Upper lobe of left lung (tissue), 6 donors: ENCODE measurements at regions not wholly inside any gene's neighbourhood (a gene's known extent, or its start where the extent isn't known, plus 50 kb on each side); places are given as distances from the start of the nearest gene placed in this dataset.

Experiments
- ATAC-seq, 2 donors: fragments of 200-7000 bp; cut with Tn5 transposase; one replicate each; pipeline ENCODE4 v1.9.1; 2022; ENCODE audit warnings: mild to moderate bottlenecking in 2 of 2, moderate library complexity in 2 of 2; ENCODE audit not compliant: low FRiP score in 2 of 2
- DNase-seq, 2 donors: peaks; one replicate each; pipeline ENCODE4 v3.0.0-alpha.2; 2019 to 2020
- H3K27ac ChIP-seq, 4 donors: fragments of 200-600 bp; sonication (generic); one replicate each; pipeline ENCODE4 v1.5.1; 2016 to 2019
- H3K27me3 ChIP-seq, 4 donors: fragments of 200-600 bp; sonication (generic); one replicate each; pipeline ENCODE4 v1.5.1; 2017 to 2019
- H3K36me3 ChIP-seq, 4 donors: fragments of 200-600 bp; sonication (generic); one replicate each; pipeline ENCODE4 v1.5.1; 2016 to 2019
- H3K4me1 ChIP-seq, 4 donors: fragments of 200-600 bp; sonication (generic); one replicate each; pipeline ENCODE4 v1.5.1; 2018 to 2019
- H3K4me3 ChIP-seq, 4 donors: fragments of 200-600 bp; sonication (generic); one replicate each; pipeline ENCODE4 v1.5.1; 2017 to 2019; ENCODE audit warnings: mild to moderate bottlenecking in 2 of 4, moderate library complexity in 1 of 4
- H3K9me3 ChIP-seq, 4 donors: fragments of 200-600 bp; sonication (generic); one replicate each; pipeline ENCODE4 v1.5.1; 2018 to 2019
- CTCF ChIP-seq, 6 experiments: fragments of 450-650 bp in 4 of 6; fragments of 200-600 bp in 2 of 6; sonication (generic) in 2 of 6; IDR thresholded peaks; one replicate each; pipeline ENCODE4 v1.5.1; 2016 to 2019; ENCODE audit warnings: antibody characterized with exemption in 6 of 6
- EP300 ChIP-seq, 4 donors: sonication (generic); formaldehyde crosslinking; IDR thresholded peaks; one replicate each; pipeline ENCODE4 v1.5.1; 2017; ENCODE audit warnings: antibody characterized with exemption in 4 of 4, control low read depth in 2 of 4
- POLR2A ChIP-seq, 4 donors: fragments of 450-650 bp; IDR thresholded peaks; one replicate each; pipeline ENCODE4 v1.5.1; 2016 to 2017; ENCODE audit warnings: antibody characterized with exemption in 4 of 4, mild to moderate bottlenecking in 2 of 4
- POLR2AphosphoS5 ChIP-seq, 2 donors: sonication (generic); formaldehyde crosslinking; IDR thresholded peaks; one replicate each; pipeline ENCODE4 v1.5.1; 2017; ENCODE audit warnings: antibody characterized with exemption in 2 of 2
- WGBS, 2 donors: methylation state at CpG; one replicate each; pipeline ENCODE4 v1.1.5; 2017 to 2018; 5-methylcytosine and 5-hydroxymethylcytosine counted together
- donor health status: DM: no; HTN: no; CAD: no; lungs with moderate emphysema.
- donor health status: DM: no; HTN: yes; CAD: no; lungs with severe emphysema.

DNA sequence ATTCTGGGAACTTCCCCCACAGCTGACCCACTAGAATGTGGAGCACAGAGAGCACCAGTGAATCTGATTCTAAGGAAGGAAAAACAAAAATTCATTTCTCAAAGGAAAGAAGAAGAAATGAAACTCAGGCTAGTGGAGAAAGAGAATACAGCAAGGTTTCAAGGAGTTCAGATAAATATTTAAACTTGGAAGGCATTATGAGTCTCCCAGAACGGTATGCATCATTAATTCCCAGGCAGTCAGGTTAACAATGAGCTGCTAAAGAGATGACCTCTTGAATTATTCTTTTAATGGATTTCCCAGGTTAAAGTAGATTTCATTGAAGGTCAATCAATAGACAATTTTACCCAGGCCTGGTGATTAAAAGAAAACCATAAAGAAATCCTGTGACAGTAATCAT, 103.6 kb upstream of the KAZN start:
- no peak for TF ChIP-seq CTCF (IDR thresholded peaks at IDR 0.05)
- no peak for TF ChIP-seq EP300 (IDR thresholded peaks at IDR 0.05)
- no peak for TF ChIP-seq POLR2A (IDR thresholded peaks at IDR 0.05)
- TF ChIP-seq POLR2AphosphoS5 (IDR thresholded peaks at IDR 0.05), result no peak
- DNase-seq, result no peak
- Histone ChIP-seq H3K9me3 (no peaks in the 10 kb centered on the region), H3K4me1 (no peaks in the 10 kb centered on the region), H3K27ac (no peak overlapping the region), H3K36me3 (no peaks in the 10 kb centered on the region), H3K4me3 (no peak overlapping the region), H3K27me3 (no peaks in the 10 kb centered on the region)
- WGBS, 2 donors, result 54 to 66% methylated on average over 1 of the region's 1 CpG
- ATAC-seq, result no peak

DNA sequence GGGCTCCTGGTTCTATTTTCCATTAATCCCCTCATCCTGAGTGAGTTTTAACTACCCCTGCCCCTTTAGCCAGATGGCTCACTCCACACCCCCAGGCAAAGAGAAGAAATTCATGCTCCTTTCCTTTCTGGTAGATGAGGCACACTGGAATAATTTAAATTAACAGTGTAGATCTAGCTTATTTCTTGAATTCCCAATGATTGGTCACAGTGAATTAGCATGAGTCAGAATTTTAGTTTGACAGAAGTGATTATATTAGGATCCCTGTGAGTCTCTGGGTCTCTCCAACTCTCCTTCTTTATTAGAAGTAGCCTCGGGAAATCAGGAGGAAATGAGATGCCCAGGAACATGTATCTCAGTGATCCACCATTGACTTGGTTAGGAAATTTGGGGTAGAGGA, 103.1 kb upstream of the KAZN start:
- 92 to 95% methylated on average over 1 of the region's 1 CpG for WGBS, 2 donors
- Histone ChIP-seq H3K9me3 (no peaks in the 10 kb centered on the region), H3K27me3 (no peaks in the 10 kb centered on the region), H3K36me3 (no peaks in the 10 kb centered on the region), H3K4me3 (no peak overlapping the region), H3K27ac (no peak overlapping the region), H3K4me1 (no peaks in the 10 kb centered on the region)
- TF ChIP-seq POLR2AphosphoS5 (IDR thresholded peaks at IDR 0.05) (no peak), POLR2A (IDR thresholded peaks at IDR 0.05) (no peak), CTCF (IDR thresholded peaks at IDR 0.05) (no peak), EP300 (IDR thresholded peaks at IDR 0.05) (no peak)
- ATAC-seq, result no peak
- DNase-seq, result no peak

DNA sequence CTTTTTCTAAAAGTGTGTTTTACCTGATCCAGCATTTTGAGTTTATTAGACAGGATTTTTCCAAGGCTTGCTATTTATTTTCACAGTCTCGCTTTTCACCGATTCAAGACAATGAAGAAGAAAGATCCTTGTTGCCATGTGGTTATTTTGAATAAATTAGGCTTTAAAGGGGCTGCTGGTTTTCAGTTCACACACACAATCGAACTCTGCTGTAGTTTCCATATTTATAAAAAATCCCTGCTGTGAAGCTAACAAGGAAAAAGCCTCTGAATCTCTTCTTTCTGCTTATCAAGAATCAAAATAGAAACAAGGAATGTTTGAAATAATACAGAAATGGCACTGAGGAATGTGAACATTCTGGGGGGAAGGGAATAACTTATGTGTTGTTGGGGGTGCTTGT, 102.5 kb upstream of the KAZN start:
- H3K4me1 ChIP-seq, result no peaks in the 10 kb centered on the region
- H3K36me3 ChIP-seq, result no peaks in the 10 kb centered on the region
- H3K27ac ChIP-seq, result no peak overlapping the region
- no peak for TF ChIP-seq EP300 (IDR thresholded peaks at IDR 0.05)
- DNase-seq (no peak), ATAC-seq (no peak)
- H3K27me3 ChIP-seq, result no peaks in the 10 kb centered on the region
- no peak overlapping the region for H3K4me3 ChIP-seq
- WGBS, 2 donors, result 81% methylated on average over 3 of the region's 3 CpGs
- no peaks in the 10 kb centered on the region for H3K9me3 ChIP-seq

DNA sequence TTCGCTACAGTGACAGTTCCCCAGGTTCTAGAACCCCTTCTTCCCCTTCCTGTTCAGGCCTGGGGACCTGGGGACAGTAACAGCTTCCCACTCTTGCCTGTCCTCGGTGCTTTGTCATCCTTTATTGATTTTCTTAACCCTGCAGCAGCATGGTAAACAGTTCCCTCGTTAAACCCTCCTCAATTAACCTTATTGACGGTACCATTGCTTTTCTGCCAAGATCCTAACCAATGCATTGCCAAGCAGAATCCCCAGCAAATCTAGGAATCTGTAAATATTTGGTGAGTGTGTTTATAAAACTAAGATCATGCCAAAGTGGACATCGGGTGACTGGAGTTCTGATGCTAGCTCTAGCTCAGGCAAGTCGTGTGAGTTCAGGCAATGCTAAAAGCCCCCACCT, 99.6 kb upstream of the KAZN start:
- TF ChIP-seq EP300 (IDR thresholded peaks at IDR 0.05), result no peak
- TF ChIP-seq CTCF (IDR thresholded peaks at IDR 0.05), result no peak
- TF ChIP-seq POLR2A (IDR thresholded peaks at IDR 0.05), result no peak
- no peak for TF ChIP-seq POLR2AphosphoS5 (IDR thresholded peaks at IDR 0.05)

GRCh38 chr1:14499312-14500040, 99.0 kb upstream of the KAZN start:
- Histone ChIP-seq H3K9me3 (no peaks in the 10 kb centered on the region), H3K27me3 (no peaks in the 10 kb centered on the region), H3K36me3 (no peaks in the 10 kb centered on the region), H3K4me1 (no peaks in the 10 kb centered on the region), H3K4me3 (no peak overlapping the region), H3K27ac (no peak overlapping the region)
- no peak for ATAC-seq
- no peak for DNase-seq
- TF ChIP-seq POLR2AphosphoS5 (IDR thresholded peaks at IDR 0.05) (no peak), CTCF (IDR thresholded peaks at IDR 0.05) (no peak), POLR2A (IDR thresholded peaks at IDR 0.05) (no peak), EP300 (IDR thresholded peaks at IDR 0.05) (no peak)
- WGBS, 2 donors, result 83 to 85% methylated on average over 9 of the region's 9 CpGs

More for the DNA sequence above, 99.6 kb upstream of the KAZN start:
- 49 to 60% methylated on average over 6 of the region's 6 CpGs for WGBS, 2 donors
- Histone ChIP-seq H3K27ac (no peak overlapping the region), H3K4me1 (no peaks in the 10 kb centered on the region), H3K9me3 (no peaks in the 10 kb centered on the region), H3K36me3 (no peaks in the 10 kb centered on the region), H3K4me3 (no peak overlapping the region), H3K27me3 (no peaks in the 10 kb centered on the region)
- ATAC-seq (no peak), DNase-seq (no peak)
